Stimulated activated CD8-positive, alpha-beta memory T cell treated with anti-CD3 and anti-CD28 coated beads, Interleukin-12 subunit alpha, Interleukin-12 subunit beta, amount 100 ng/mL, for 24 hours (primary cell): ENCODE measurements at regions not wholly inside any gene's neighbourhood (a gene's known extent, or its start where the extent isn't known, plus 50 kb on each side); places are given as distances from the start of the nearest gene placed in this dataset.
"Not testable (repeated sequence)": the region's sequence is repeated elsewhere in the genome, so short reads cannot be mapped to it uniquely, and the experiment has no call there.

Experiments used
- DNase-seq: peaks from one replicate; pipeline ENCODE4 v3.0.0-alpha.2; 2020; ENCODE audit errors: extremely low read depth

GRCh38 chr16:26386096-26386495, 680.6 kb upstream of the C16orf82 start:
- no peak for DNase-seq

GRCh38 chr16:26391833-26392232, 674.9 kb upstream of the C16orf82 start:
- DNase-seq = no peak

- DNase-seq = no peak
Observed at GRCh38 chr16:26394409-26394808, 672.3 kb upstream of the C16orf82 start.

GRCh38 chr16:26395700-26396099, 671.0 kb upstream of the C16orf82 start:
- DNase-seq = no peak

GRCh38 chr16:26396511-26397235, 670.1 kb upstream of the C16orf82 start:
- DNase-seq = no peak

- DNase-seq = no peak
Observed at GRCh38 chr16:26413780-26414179, 652.9 kb upstream of the C16orf82 start.

- not testable (repeated sequence) for DNase-seq
Observed at GRCh38 chr16:26419458-26419857, 647.3 kb upstream of the C16orf82 start.

- DNase-seq = no peak
Observed at GRCh38 chr16:26430618-26431017, 636.1 kb upstream of the C16orf82 start.

- no peak for DNase-seq
Observed at GRCh38 chr16:26433807-26434206, 632.9 kb upstream of the C16orf82 start.

GRCh38 chr16:26441178-26441577, 625.5 kb upstream of the C16orf82 start:
- no peak for DNase-seq

GRCh38 chr16:26442321-26442720, 624.4 kb upstream of the C16orf82 start:
- DNase-seq = no peak

- no peak for DNase-seq
Observed at GRCh38 chr16:26447570-26447969, 619.2 kb upstream of the C16orf82 start.

- no peak for DNase-seq
Observed at GRCh38 chr16:26453215-26453614, 613.5 kb upstream of the C16orf82 start.

- DNase-seq = no peak
Observed at GRCh38 chr16:26454102-26454501, 612.6 kb upstream of the C16orf82 start.

GRCh38 chr16:26456074-26456473, 610.7 kb upstream of the C16orf82 start:
- no peak for DNase-seq

GRCh38 chr16:26457095-26457494, 609.6 kb upstream of the C16orf82 start:
- no peak for DNase-seq

GRCh38 chr16:26457882-26458281, 608.8 kb upstream of the C16orf82 start:
- DNase-seq = no peak

- no peak for DNase-seq
Observed at GRCh38 chr16:26464576-26465266, 602.0 kb upstream of the C16orf82 start.

- not testable (repeated sequence) for DNase-seq
Observed at GRCh38 chr16:26474405-26474804, 592.3 kb upstream of the C16orf82 start.

- DNase-seq = no peak
Observed at GRCh38 chr16:26475596-26475995, 591.1 kb upstream of the C16orf82 start.

- no peak for DNase-seq
Observed at GRCh38 chr16:26491101-26491670, 575.5 kb upstream of the C16orf82 start.

- DNase-seq = no peak
Observed at GRCh38 chr16:26491962-26492361, 574.8 kb upstream of the C16orf82 start.

GRCh38 chr16:26493751-26494150, 573.0 kb upstream of the C16orf82 start:
- no peak for DNase-seq
